Nephron progenitor cell (in vitro differentiated cells): ENCODE measurements at regions not wholly inside any gene's neighbourhood (a gene's known extent, or its start where the extent isn't known, plus 50 kb on each side); places are given as distances from the start of the nearest gene placed in this dataset.
A peak's percentile ranks its signal among the peaks of the same experiment; 100 is the strongest.

Source experiments
- DNase-seq: peaks from one replicate; pipeline ENCODE4 v3.0.0; 2021
- H3K27ac Mint-ChIP-seq: 2 replicates; pipeline ENCODE4 v1.8.0; 2021; ENCODE audit warnings: mild to moderate bottlenecking, moderate library complexity, mixed read lengths
- H3K27me3 Mint-ChIP-seq: 2 replicates; pipeline ENCODE4 v1.8.0; 2021; ENCODE audit warnings: mild to moderate bottlenecking, low read depth, mixed read lengths; ENCODE audit not compliant: poor library complexity
- H3K36me3 Mint-ChIP-seq: 2 replicates; pipeline ENCODE4 v1.8.0; 2021; ENCODE audit warnings: low read depth, mixed read lengths
- H3K4me1 Mint-ChIP-seq: 2 replicates; pipeline ENCODE4 v1.8.0; 2021; ENCODE audit warnings: mixed read lengths
- H3K4me3 Mint-ChIP-seq: 2 replicates; pipeline ENCODE4 v1.8.0; 2021; ENCODE audit warnings: mild to moderate bottlenecking, moderate library complexity, mixed read lengths
- H3K9me3 Mint-ChIP-seq: 2 replicates; pipeline ENCODE4 v1.8.0; 2021; ENCODE audit warnings: mild to moderate bottlenecking, moderate library complexity, mixed read lengths
- TF ChIP-seq, protein P1 (sequence below): fragments of 200-600 bp; sonication (generic); IDR thresholded peaks from 2 replicates; pipeline ENCODE4 v1.5.0; 2021; ENCODE audit warnings: antibody characterized with exemption

DNA sequence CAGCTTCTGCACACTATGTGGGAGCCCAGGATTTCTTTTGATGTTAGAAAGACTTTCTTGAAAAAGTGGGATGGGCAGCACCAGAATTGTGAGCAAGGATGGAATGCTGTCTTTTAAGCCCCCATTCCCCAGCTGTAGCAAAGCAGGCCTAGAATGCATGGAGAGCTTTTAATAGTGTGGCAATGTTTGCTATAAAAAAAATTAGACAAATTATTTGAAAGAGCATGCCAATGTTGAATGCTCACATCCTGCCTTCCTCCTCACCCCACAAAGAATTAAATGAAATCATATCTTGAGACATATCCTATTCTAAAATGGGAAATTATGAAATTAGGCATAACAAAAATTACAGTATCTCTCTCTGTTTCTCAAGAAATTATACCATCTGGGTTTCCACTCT lies 154.7 kb downstream of the C11orf91 start:
- H3K9me3 Mint-ChIP-seq = no peaks in the 10 kb centered on the region
- TF ChIP-seq, protein P1, sequence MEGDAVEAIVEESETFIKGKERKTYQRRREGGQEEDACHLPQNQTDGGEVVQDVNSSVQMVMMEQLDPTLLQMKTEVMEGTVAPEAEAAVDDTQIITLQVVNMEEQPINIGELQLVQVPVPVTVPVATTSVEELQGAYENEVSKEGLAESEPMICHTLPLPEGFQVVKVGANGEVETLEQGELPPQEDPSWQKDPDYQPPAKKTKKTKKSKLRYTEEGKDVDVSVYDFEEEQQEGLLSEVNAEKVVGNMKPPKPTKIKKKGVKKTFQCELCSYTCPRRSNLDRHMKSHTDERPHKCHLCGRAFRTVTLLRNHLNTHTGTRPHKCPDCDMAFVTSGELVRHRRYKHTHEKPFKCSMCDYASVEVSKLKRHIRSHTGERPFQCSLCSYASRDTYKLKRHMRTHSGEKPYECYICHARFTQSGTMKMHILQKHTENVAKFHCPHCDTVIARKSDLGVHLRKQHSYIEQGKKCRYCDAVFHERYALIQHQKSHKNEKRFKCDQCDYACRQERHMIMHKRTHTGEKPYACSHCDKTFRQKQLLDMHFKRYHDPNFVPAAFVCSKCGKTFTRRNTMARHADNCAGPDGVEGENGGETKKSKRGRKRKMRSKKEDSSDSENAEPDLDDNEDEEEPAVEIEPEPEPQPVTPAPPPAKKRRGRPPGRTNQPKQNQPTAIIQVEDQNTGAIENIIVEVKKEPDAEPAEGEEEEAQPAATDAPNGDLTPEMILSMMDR = no peak
- DNase-seq = no peak
- peaks cover 8% of the 10 kb centered on the region for H3K4me1 Mint-ChIP-seq
- H3K27me3 Mint-ChIP-seq = peaks cover 14% of the 10 kb centered on the region
- H3K27ac Mint-ChIP-seq = no peak overlapping the region
- no peak overlapping the region for H3K4me3 Mint-ChIP-seq
- H3K36me3 Mint-ChIP-seq = peaks cover 5% of the 10 kb centered on the region

DNA sequence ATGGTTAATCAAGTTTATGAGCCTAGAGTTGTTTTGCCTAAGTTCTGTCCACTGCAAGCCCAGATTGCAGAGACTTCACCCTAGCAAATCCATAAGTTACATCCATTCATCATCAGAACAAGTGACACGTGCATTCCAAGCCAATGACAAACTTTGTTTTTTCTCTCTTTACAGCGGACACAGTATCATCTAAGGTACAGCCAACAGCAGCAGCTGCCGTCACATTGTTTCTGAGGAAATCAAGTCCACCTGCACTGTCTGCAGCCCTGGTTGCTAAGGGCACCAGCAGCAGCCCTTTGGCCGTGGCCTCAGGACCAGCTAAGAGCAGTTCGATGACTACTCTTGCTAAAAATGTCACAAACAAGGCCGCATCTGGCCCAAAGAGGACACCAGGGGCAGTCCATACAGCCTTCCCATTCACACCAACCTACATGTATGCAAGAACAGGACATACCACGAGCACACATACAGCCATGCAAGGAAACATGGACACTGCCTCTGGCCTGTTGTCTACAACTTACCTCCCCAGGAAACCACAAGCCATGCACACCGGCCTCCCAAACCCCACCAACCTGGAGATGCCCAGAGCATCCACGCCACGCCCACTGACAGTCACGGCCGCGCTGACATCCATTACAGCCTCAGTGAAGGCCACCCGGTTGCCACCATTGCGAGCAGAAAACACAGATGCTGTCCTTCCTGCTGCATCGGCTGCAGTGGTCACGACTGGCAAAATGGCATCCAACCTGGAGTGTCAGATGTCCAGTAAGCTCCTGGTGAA lies 155.8 kb downstream of the C11orf91 start:
- peaks cover 5% of the 10 kb centered on the region for H3K36me3 Mint-ChIP-seq
- no peak overlapping the region for H3K27ac Mint-ChIP-seq
- H3K4me1 Mint-ChIP-seq = peaks cover 8% of the 10 kb centered on the region
- peaks cover 19% of the 10 kb centered on the region for H3K27me3 Mint-ChIP-seq
- DNase-seq = no peak
- TF ChIP-seq, protein P1 = no peak
- H3K4me3 Mint-ChIP-seq = no peak overlapping the region
- no peaks in the 10 kb centered on the region for H3K9me3 Mint-ChIP-seq

DNA sequence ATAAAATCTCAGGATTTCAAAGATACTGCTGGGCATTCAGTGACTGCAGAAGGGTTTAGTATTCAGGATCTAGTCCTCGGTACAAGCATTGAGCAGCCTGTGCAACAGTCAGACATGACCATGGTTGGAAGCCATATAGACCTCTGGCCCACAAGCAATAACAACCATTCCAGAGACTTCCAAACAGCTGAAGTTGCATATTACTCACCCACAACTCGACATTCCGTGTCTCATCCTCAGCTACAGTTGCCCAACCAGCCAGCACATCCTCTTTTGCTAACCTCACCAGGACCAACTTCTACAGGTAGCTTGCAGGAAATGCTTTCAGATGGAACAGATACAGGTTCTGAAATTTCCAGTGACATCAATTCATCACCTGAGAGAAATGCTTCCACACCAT lies 156.8 kb downstream of the C11orf91 start:
- Mint-ChIP-seq H3K27ac (no peak overlapping the region), H3K4me1 (peaks cover 4% of the 10 kb centered on the region), H3K9me3 (no peaks in the 10 kb centered on the region), H3K36me3 (peaks cover 5% of the 10 kb centered on the region), H3K27me3 (peaks cover 22% of the 10 kb centered on the region), H3K4me3 (no peak overlapping the region)
- no peak for DNase-seq
- TF ChIP-seq, protein P1 = no peak

DNA sequence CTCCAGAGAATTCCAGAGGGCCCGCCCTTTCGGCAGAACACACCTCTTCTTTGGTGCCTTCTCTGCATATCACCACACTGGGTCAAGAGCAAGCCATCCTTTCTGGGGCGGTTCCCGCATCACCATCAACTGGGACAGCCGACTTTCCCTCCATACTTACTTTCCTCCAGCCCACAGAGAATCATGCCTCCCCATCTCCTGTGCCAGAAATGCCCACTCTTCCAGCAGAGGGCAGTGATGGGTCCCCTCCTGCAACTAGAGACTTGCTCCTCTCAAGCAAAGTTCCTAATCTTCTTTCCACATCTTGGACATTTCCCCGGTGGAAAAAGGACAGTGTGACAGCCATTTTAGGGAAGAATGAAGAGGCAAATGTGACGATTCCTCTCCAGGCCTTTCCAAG lies 157.7 kb downstream of the C11orf91 start:
- Mint-ChIP-seq H3K9me3 (no peaks in the 10 kb centered on the region), H3K4me3 (no peak overlapping the region), H3K36me3 (peaks cover 5% of the 10 kb centered on the region), H3K27me3 (peaks cover 25% of the 10 kb centered on the region), H3K27ac (no peak overlapping the region), H3K4me1 (no peaks in the 10 kb centered on the region)
- peak; percentile 57 for DNase-seq
- TF ChIP-seq, protein P1 = peak; percentile 59

GRCh38 chr11:33540946-33541915 lies 159.4 kb downstream of the C11orf91 start:
- H3K9me3 Mint-ChIP-seq = no peaks in the 10 kb centered on the region
- no peak overlapping the region for H3K4me3 Mint-ChIP-seq

More at GRCh38 chr11:33540946-33541915, 159.4 kb downstream of the C11orf91 start:
- DNase-seq = no peak
- Mint-ChIP-seq H3K27ac (no peak overlapping the region), H3K27me3 (peaks cover 28% of the 10 kb centered on the region), H3K4me1 (no peaks in the 10 kb centered on the region), H3K36me3 (peaks cover 5% of the 10 kb centered on the region)
- TF ChIP-seq, protein P1 = no peak
